ENCODE measurements at regions not wholly inside any gene's neighbourhood (a gene's known extent, or its start where the extent isn't known, plus 50 kb on each side); places are given as distances from the start of the nearest gene placed in this dataset.
"Not testable (repeated sequence)": the region's sequence is repeated elsewhere in the genome, so short reads cannot be mapped to it uniquely, and the experiment has no call there.

GRCh38 chrX:39409246-39409917, 608.1 kb downstream of the MID1IP1 start:
- no peaks in the 10 kb centered on the region for H3K27me3 ChIP-seq
- no peak overlapping the region for H3K4me3 ChIP-seq
- H3K9me3 ChIP-seq, result no peaks in the 10 kb centered on the region
- no peak for DNase-seq
- no peaks in the 10 kb centered on the region for H3K36me3 ChIP-seq

- DNase-seq, result no peak
- Histone ChIP-seq H3K27me3 (no peaks in the 10 kb centered on the region), H3K4me3 (no peak overlapping the region), H3K36me3 (no peaks in the 10 kb centered on the region), H3K9me3 (no peaks in the 10 kb centered on the region)
Observed at GRCh38 chrX:39414290-39414854, 613.1 kb downstream of the MID1IP1 start.

GRCh38 chrX:39416547-39417260, 615.4 kb downstream of the MID1IP1 start:
- Histone ChIP-seq H3K9me3 (no peaks in the 10 kb centered on the region), H3K4me3 (no peak overlapping the region), H3K36me3 (no peaks in the 10 kb centered on the region), H3K27me3 (no peaks in the 10 kb centered on the region)
- no peak for DNase-seq

- no peak for DNase-seq
- Histone ChIP-seq H3K36me3 (no peaks in the 10 kb centered on the region), H3K27me3 (no peaks in the 10 kb centered on the region), H3K4me3 (no peak overlapping the region), H3K9me3 (no peaks in the 10 kb centered on the region)
Observed at GRCh38 chrX:39418254-39418704, 617.0 kb downstream of the MID1IP1 start.

- no peaks in the 10 kb centered on the region for H3K36me3 ChIP-seq
Observed at GRCh38 chrX:39418731-39419638, 617.7 kb downstream of the MID1IP1 start.

GRCh38 chrX:39421006-39421405, 619.7 kb downstream of the MID1IP1 start:
- H3K27me3 ChIP-seq, result no peaks in the 10 kb centered on the region
- no peaks in the 10 kb centered on the region for H3K9me3 ChIP-seq
- H3K4me3 ChIP-seq, result no peak overlapping the region
- H3K36me3 ChIP-seq, result no peaks in the 10 kb centered on the region
- no peak for DNase-seq

More at GRCh38 chrX:39418731-39419638, 617.7 kb downstream of the MID1IP1 start:
- no peaks in the 10 kb centered on the region for H3K9me3 ChIP-seq
- no peak overlapping the region for H3K4me3 ChIP-seq
- no peaks in the 10 kb centered on the region for H3K27me3 ChIP-seq
- DNase-seq, result no peak

GRCh38 chrX:39425124-39425806, 624.0 kb downstream of the MID1IP1 start:
- H3K9me3 ChIP-seq, result no peaks in the 10 kb centered on the region
- H3K36me3 ChIP-seq, result no peaks in the 10 kb centered on the region
- H3K4me3 ChIP-seq, result no peak overlapping the region
- no peak for DNase-seq
- H3K27me3 ChIP-seq, result no peaks in the 10 kb centered on the region

- Histone ChIP-seq H3K4me3 (no peak overlapping the region), H3K36me3 (no peaks in the 10 kb centered on the region), H3K9me3 (no peaks in the 10 kb centered on the region), H3K27me3 (no peaks in the 10 kb centered on the region)
- no peak for DNase-seq
Observed at GRCh38 chrX:39426101-39426500, 624.8 kb downstream of the MID1IP1 start.

- H3K36me3 ChIP-seq, result no peaks in the 10 kb centered on the region
- no peaks in the 10 kb centered on the region for H3K9me3 ChIP-seq
- DNase-seq, result peak; percentile 26
- no peak overlapping the region for H3K4me3 ChIP-seq
- no peaks in the 10 kb centered on the region for H3K27me3 ChIP-seq
Observed at GRCh38 chrX:39427492-39427891, 626.2 kb downstream of the MID1IP1 start.

GRCh38 chrX:39427906-39428305, 626.6 kb downstream of the MID1IP1 start:
- Histone ChIP-seq H3K27me3 (no peaks in the 10 kb centered on the region), H3K9me3 (no peaks in the 10 kb centered on the region), H3K4me3 (no peak overlapping the region), H3K36me3 (no peaks in the 10 kb centered on the region)
- peak; percentile 70 for DNase-seq

GRCh38 chrX:39430551-39430950, 629.3 kb downstream of the MID1IP1 start:
- no peak overlapping the region for H3K4me3 ChIP-seq
- no peaks in the 10 kb centered on the region for H3K9me3 ChIP-seq
- no peak for DNase-seq
- no peaks in the 10 kb centered on the region for H3K36me3 ChIP-seq
- H3K27me3 ChIP-seq, result no peaks in the 10 kb centered on the region

GRCh38 chrX:39431893-39432292, 630.6 kb downstream of the MID1IP1 start:
- no peak for DNase-seq
- Histone ChIP-seq H3K36me3 (no peaks in the 10 kb centered on the region), H3K4me3 (no peak overlapping the region), H3K27me3 (no peaks in the 10 kb centered on the region), H3K9me3 (no peaks in the 10 kb centered on the region)

GRCh38 chrX:39434671-39435070, 633.4 kb downstream of the MID1IP1 start:
- not testable (repeated sequence) for H3K9me3 ChIP-seq, H3K4me3 ChIP-seq, DNase-seq, H3K27me3 ChIP-seq, H3K36me3 ChIP-seq

- DNase-seq, H3K36me3 ChIP-seq, H3K9me3 ChIP-seq, H3K4me3 ChIP-seq, H3K27me3 ChIP-seq: not testable (repeated sequence)
Observed at GRCh38 chrX:39436538-39436937, 635.3 kb downstream of the MID1IP1 start.

GRCh38 chrX:39437670-39438441, 636.6 kb downstream of the MID1IP1 start:
- DNase-seq, result no peak
- no peaks in the 10 kb centered on the region for H3K27me3 ChIP-seq
- no peaks in the 10 kb centered on the region for H3K9me3 ChIP-seq
- H3K36me3 ChIP-seq, result no peaks in the 10 kb centered on the region
- H3K4me3 ChIP-seq, result no peak overlapping the region
